Forelimb muscle (tissue), 1 donor: ENCODE measurements at regions not wholly inside any gene's neighbourhood (a gene's known extent, or its start where the extent isn't known, plus 50 kb on each side); places are given as distances from the start of the nearest gene placed in this dataset.
"Not testable (repeated sequence)": the region's sequence is repeated elsewhere in the genome, so short reads cannot be mapped to it uniquely, and the experiment has no call there.

ENCODE experiments used
- DNase-seq: peaks from one replicate; pipeline ENCODE4 v3.0.0-alpha.2; 2013; ENCODE audit warnings: low read depth

DNA sequence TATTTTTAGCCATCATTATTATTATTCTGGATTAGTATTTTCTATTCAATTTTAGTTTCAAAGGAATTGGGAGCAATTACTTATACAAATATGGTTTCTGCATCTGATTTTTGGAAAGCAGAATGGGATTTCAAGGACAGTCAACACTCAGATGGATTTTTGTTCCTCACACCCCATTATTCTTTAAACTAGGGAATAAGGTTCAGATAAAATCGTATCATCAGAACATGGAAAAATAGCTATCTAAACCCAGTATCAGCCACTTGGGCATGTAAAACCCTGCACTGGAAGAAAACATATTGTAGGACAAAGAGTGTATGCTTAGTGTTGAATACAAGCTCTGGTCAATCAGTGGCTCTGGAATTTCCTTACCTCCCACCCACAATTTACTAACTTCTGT lies 452.5 kb downstream of the ZNF516 start:
- no peak for DNase-seq

DNA sequence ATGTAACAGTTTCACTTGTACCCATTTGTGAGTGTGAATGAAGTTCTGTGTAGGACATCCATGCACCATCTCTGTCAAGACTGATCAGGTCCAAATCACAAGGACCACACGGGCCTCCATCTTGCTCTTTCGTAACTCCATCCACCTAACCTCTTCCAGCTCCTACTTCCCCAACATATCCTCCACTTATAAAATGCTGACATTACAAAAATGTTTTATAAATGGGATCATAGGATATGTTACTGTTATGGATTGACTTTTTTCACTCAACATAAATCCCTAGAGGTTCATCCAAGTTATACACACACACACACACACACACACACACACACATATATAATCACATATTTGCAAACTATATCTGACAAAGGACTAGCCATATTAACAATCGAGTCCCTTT lies 476.8 kb downstream of the ZNF516 start:
- DNase-seq = no peak

DNA sequence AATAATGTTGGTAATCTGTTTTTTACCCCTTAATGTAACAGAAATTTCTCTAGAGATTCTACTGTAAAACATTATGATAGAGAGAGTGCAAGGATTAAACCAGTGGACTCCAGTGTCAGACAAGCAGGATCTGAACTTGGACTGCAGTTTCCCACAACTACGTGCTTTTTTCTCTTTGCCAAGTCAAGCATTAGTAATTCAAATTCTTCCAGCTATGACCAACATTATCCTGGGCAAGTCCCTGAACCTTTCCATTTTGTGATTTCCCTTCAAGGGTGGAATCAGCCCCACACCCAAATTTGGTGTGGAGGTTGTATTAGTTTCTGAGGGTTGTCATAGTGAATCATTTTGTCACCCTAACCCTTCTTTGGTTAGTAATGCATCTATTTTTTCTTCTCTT lies 482.0 kb downstream of the ZNF516 start:
- DNase-seq = no peak

DNA sequence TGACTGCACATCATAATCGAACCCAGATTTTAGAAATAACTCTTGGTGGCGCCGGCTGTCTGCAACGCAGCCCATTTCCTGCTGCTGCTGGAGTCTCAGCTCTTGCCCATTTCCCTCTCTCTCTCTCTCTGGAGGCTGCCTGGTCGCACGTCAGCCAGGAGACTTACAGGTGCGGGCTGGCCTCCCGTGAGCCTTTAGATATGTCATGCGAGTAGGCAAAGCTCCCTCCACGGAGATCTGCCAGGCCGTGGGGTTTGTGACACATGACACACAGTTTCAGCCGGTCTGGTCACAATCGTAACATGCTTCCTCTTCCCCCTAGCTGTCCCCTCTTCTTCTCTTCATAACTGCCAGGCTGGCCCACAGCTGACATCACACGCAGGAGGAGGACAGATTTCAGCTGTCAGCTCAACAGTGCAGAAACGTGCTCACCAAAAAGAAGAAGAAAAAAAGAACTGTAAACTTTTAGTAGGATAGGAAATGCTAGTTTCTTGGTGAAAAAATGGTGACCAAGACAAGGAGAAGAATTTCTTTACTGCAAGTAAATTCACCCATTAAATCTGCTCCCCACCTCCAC lies 489.3 kb downstream of the ZNF516 start:
- DNase-seq = no peak

DNA sequence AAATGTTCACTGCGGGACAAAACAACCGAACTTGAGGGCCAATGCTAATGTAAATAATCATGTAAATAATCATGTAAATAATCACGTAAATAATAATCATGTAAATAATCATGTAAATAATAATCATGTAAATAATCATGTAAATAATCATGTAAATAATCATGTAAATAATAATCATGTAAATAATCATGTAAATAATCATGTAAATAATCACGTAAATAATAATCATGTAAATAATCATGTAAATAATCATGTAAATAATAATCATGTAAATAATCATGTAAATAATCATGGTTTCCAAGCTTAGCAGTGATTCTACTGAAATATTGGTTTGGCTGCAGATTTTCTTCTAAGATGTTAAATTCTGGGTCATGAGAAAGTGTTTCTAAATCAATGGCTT lies 507.1 kb downstream of the ZNF516 start:
- not testable (repeated sequence) for DNase-seq

DNA sequence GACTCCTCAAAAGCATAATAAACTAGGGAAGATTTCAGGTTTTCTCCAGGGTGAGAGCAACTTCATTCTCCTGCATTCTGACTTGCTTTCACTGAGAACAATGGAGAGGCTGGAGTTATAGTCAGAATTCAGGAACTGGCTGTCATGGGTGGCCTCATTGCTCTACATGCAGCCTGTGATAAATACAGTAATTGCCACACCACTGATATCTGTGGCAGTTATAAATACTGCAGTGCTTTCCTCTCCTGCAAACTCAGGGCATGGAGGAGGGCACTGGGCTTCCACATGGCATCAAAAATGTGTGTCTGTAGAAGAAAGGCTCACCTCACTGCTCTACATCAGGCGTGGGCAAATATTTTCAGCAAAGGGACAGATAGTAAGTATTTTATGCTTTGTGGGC lies 510.2 kb downstream of the ZNF516 start:
- DNase-seq = no peak

DNA sequence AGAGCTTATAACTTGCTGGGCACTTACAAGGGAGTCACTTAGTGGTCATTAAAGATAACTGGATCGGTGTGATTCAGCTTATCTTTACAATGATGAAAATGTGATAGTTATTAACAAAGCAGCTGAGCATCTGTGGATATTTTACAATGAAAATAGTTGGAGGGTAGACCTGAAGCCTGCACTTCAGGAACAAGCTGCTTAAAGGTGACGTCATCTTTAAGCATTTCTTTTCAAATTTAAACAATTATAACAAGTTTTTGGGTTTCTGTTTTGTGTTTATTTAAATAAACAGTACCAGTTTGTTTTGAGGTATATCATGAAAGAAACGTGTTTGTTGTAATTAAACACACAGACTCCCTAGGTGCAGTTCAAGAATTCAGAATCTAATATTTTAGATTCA lies 513.9 kb downstream of the ZNF516 start:
- DNase-seq = no peak

DNA sequence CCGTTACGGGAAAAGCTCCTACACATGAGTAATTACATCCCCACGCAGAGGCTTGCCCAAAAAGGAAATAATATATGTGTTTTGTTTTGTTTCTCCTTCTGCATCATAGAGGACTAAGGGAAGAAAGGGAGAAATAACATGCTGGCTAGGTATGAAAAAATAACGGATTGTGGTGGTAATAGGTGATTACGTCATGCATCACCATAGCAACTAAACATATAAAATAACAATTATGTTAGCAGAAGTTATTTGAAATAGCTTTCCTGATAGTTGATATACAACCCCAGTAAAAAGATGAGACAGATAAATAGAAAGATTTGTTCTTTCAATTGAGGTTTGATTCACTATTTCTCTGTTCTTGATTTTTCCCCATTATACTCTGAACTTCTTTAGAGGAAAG lies 518.0 kb downstream of the ZNF516 start:
- peak; percentile 43 for DNase-seq

DNA sequence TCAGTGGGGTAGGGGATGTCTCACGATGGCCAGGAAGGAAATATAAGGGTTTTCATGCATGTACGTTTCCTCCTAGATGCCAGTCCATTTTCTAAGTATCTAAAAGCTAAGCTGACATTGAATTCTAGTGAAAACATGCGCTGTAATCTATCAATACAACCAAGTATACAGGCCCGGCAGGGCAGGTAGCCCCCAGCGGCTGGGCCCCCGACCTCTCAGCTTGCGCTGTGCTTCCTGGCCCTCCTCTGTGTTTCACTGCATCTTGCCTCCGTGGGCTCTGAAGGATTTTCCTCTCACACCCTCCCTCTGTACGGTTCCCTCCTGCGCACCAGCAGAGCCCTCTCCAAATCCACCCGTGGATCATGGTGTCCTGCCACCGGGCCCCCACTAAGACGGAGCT lies 524.8 kb downstream of the ZNF516 start:
- DNase-seq = no peak

DNA sequence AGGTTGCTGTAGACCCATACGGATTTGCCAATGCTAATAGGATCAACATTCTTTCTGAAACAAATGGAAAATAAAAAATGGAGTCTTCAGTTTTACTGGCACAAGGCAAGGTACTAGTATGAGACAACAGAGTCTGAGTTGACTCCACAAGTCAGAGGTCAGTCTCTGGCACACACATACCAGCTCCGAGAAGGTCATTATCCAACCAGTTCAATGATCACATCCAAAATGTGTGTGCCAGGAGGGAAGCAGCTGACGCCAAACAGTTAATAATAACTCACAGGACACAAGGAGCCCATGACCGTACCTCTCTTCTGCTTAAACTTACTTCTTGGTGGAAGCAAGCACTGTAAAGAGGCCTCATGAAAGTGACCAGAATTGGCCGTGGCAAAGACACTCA lies 528.6 kb downstream of the ZNF516 start:
- DNase-seq = no peak

DNA sequence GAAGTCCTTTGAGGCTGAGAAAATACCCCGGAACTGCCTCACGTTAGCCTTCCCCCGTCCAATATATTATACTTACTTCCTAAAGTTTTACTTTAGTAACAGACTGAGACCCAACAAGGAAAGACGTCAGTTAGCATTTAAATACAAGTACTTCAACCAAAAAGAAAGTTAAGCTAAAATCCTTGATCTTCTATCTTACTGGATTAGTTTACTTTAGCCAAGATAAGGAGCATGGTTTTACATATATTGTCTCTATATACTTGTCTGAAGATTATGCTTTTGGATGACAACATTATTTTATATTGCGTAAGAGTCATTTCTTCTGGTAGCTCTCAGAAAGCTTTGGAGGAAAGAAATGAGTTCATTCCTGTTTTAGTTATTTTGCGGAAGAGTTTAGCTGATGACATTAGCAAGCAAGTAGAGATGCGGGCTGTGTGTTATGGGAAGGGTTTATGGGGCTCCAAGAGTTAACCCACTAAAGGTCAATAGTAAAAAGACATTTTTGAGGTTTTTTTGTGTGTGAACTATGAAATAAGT lies 532.9 kb downstream of the ZNF516 start:
- no peak for DNase-seq

DNA sequence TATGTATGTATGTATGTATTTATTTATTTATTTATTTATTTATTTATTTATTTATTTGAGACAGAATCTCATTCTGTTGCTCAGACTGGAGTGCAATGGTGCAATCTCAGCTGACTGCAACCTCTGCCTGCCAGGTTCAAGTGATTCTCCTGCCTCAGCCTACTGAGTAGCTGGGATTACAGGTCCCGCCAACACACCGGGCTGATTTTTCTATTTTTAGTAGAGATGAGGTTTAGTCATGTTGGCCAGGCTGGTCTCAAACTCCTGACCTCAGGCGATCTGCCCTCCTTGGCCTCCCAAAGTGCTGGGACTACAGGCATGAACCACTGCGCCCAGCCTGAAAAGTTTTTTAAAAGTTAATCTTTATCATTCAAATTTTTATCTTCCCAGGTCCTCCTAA lies 532.9 kb upstream of the SMIM21 start:
- DNase-seq = not testable (repeated sequence)

DNA sequence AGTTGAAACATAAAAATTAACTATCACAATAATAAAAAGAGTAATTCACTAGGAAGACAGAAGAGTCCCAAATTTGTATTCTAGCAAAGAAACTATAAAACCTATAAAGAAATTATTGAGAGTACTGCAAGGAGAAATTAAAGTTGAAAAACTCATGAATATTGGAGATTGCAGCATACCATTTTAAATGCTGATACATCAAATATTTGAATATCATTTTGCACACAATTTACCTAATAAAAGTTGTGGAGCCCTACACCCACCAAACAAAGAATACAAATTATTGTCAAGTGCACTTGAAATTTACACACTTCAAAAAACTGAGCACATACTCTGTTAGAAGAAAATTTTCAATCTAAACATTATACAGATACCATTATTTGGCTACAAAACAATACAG lies 531.6 kb upstream of the SMIM21 start:
- DNase-seq = no peak

DNA sequence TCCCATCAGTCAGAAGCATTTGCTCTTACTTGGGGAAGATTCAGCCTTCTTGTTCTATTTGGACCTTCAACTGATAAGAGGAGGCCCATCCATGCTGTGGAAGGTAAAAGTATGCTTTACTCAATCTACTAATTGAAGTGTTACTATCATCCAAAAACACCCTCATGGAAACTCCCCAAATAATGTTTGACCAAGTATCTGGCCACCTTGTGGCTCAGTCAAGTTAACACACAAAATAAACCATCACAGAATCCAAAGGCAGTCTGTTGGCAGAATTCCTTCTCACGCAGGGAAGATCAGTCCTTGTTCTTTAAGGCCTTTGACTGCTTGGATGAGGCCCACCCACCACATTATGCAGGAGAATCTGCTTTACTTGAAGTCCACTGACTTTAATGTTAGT lies 531.2 kb upstream of the SMIM21 start:
- DNase-seq = no peak

DNA sequence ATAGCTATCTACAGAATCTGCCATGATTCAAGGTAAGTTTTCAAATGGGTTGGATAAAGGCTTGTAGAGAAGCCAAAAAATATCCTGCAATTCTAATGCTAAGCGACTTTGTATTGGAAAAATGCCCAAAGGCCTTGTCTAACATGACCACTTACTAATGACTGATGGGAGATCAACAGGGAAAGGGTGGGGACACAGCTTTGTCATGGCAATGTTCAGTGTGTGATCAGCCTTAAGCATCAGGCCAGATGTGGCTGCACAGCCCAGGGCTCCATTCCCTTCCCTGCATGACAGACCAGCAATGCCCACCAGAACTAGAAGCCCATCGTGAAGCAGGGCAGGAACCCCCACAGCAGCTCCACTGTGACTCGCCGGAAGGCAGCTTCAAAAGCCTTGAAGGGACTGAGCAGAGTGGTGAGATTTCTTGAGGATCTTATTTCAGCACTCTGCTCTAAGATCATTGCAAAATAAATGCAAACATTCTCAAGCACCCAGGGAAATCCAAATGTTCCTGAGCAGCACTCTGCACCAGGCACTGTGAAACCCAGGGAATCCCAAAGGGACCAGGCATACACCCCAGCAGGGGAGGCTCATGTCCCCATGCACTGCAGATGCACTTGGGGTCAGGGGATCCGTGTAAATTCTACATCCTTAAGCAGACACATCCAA lies 517.9 kb upstream of the SMIM21 start:
- no peak for DNase-seq

DNA sequence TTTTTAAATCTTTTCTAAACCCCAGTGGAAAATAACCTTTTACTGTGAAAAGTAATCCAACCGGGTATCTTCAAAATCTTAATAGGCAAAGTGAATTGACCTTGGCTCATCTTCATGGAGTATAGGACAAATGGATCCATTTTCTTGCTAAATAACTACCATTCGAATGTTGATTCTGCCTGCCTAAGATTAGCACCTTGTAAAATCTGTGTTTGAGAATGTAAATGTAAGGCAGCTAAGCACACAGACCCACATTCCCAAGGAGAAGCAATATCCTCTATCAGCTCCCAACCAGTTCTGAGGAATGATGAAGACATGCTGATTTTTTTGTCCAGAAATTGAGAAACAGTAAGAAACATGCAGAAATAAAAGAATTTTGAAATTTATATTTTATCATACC lies 509.8 kb upstream of the SMIM21 start:
- DNase-seq = no peak

DNA sequence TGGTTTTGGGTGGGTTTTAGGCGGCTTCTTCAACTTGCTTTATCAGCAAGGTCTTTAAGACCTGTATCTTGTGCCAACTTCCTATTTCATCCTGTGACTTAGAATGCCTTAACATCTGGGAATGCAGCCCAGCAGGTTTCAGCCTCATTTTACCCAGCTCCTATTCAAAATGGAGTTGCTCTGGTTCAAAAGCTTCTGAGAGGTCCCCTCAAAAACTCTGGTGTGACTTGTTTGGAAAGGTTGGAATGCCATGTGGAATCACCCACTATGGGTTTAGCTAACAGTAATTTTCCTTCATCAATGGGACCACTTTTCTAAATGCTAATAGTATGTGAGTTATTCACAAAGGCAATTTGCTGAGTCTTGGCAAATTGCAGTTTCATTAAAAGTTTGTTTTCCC lies 509.4 kb upstream of the SMIM21 start:
- DNase-seq = no peak

DNA sequence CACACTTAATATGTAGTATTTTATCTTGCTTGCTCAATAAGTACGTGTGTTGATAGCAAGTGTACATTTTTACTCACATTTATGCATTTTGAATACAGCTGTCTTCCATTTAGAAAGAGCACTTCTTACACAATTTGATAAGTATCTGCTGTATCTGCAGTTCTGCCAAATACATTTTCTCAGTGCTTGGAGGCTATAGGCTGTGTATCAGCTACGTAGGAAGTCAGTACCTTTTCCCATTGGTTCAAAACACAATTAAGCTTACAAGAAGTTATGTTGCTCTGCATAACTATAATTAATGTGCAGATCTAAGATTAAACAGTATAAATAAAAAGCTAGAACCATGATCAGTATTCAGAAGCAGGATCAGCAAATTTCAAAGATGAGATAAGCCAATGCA lies 503.6 kb upstream of the SMIM21 start:
- no peak for DNase-seq

DNA sequence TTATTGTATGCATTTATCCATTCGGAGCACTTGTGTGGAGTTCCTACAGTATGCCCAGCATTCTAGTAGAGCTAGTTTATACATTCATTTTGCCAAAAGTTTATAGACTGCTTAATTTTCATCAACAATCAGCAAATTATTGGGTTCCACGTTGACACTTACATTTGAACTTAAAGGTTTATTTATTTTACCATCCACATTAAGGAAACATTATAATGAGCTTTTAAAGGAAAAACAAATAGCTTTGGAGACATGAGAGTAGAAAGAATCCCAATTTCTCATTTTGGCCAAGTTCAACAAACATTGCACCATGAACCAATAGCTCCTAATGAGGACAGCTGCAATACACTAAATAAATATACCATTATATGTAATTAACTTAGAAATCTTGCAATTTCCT lies 501.2 kb upstream of the SMIM21 start:
- no peak for DNase-seq

DNA sequence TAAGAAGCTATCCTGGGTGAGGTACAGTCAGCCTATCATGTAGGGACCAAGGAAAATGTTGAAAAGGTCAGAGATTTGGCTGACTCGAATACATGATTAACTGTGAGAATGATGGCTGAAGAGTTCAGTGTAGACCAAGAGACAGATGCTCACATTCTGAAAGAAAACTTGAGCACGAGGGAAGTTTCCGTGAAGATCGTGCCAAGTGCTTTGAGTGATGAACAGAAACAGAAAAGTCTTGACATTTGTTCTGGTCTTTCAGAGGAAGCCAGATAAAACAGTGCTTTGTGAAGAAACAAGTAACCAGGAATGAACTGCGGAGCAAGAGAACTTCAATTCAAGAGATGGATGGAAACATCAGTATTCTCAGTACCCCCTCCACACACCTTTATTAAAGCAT lies 500.3 kb upstream of the SMIM21 start:
- no peak for DNase-seq

DNA sequence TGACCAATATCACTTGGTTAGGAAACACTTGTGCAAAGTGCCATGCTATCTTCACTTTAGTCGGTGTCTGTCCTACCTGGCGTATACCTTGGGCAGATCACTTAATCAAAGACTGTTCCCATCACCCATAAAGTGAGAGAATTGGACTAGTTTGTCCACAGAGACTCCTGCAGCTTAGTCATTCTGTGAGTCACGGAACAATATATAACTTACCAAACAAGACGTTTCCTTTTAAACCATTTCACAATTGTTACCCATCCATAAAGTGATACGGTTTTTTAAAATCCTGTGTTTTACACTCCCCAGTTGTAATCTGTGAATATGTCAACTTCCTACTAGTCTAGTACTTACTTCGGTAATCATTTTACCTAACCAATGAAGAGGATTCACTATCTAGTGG lies 499.3 kb upstream of the SMIM21 start:
- DNase-seq = no peak

DNA sequence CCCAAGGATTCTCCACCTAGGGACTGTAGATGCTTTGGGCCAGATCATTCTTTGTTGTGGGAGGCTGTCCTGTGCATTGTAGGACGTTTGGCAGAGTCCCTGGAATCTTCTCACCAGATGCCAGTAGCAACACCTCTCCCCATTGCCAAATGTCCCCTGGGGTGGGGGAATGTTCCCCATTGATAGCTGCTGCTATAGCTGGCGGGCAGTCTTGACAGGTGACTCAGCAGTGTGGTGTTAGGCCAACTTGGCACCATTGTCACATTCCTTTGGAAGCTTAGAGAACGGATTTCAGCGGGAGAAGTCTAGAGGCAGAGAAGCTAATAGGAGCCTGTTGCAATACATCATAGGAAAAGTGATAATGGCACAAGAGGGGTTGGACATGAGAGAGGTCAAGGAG lies 495.7 kb upstream of the SMIM21 start:
- no peak for DNase-seq

DNA sequence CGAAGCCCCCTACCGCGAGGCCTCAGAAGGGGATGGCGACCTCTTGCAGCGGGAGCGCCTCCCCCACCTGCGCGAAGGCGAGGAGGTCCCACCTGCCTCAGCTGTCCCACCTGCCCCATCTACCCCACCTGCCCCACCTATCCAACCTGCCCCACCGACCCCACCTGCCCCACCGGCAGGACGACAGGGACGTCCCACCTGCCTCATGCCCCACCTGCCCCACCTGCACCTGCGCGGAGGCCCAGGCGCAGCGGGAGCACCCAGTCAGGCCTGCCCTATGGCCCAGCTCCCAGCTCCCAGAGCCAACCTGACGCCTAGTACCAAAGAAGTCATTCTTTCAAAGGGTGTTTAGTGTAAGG lies 489.1 kb upstream of the SMIM21 start:
- no peak for DNase-seq
